Adrenal gland (tissue), 9 donors: ENCODE measurements at regions not wholly inside any gene's neighbourhood (a gene's known extent, or its start where the extent isn't known, plus 50 kb on each side); places are given as distances from the start of the nearest gene placed in this dataset.

Experiments
- DNase-seq, 7 donors: peaks; one replicate each; pipeline ENCODE4 v3.0.0-alpha.2; 2019 to 2020
- H3K27ac ChIP-seq, 5 donors: fragments of 200-600 bp; sonication (generic) in 4 of 5; 1 replicate in 3 of 5; 2 replicates in 2 of 5; pipeline versions ENCODE4 v1.5.1 to v1.8.0; 2016 to 2020; ENCODE audit warnings: mild to moderate bottlenecking in 1 of 5
- H3K27me3 ChIP-seq: fragments of 200-600 bp; 2 replicates; pipeline ENCODE4 v1.8.0; 2021
- H3K36me3 ChIP-seq, 2 donors: fragments of 200-600 bp; replicated peaks in 1 of 2; 1 replicate in 1 of 2; 2 replicates in 1 of 2; pipeline versions ENCODE4 v1.5.1 to v1.8.0; 2018 to 2022
- H3K4me1 ChIP-seq, 2 donors: fragments of 200-600 bp; replicated peaks in 1 of 2; 1 replicate in 1 of 2; 2 replicates in 1 of 2; pipeline versions ENCODE4 v1.5.1 to v1.8.0; 2018 to 2021
- H3K4me3 ChIP-seq, 4 donors: fragments of 200-600 bp; sonication (generic) in 3 of 4; one replicate each; pipeline ENCODE4 v1.5.1; 2016 to 2018
- H3K9me3 ChIP-seq, 3 donors: fragments of 200-600 bp; sonication (generic) in 1 of 3; replicated peaks in 1 of 3; 1 replicate in 2 of 3; 2 replicates in 1 of 3; pipeline versions ENCODE4 v1.5.1 to v1.8.0; 2016 to 2021
- CTCF ChIP-seq, 6 experiments: fragments of 450-650 bp in 4 of 6; fragments of 200-600 bp in 2 of 6; sonication (generic) in 1 of 6; IDR thresholded peaks; 1 replicate in 5 of 6; 2 replicates in 1 of 6; pipeline versions ENCODE4 v1.5.1 to v1.8.0; 2016 to 2021; ENCODE audit warnings: antibody characterized with exemption in 6 of 6, mild to moderate bottlenecking in 2 of 6, moderate library complexity in 1 of 6
- POLR2A ChIP-seq, 2 donors: fragments of 450-650 bp; IDR thresholded peaks; one replicate each; pipeline ENCODE4 v1.6.1; 2017; ENCODE audit warnings: antibody characterized with exemption in 2 of 2, mild to moderate bottlenecking in 2 of 2, moderate library complexity in 1 of 2
- WGBS, 4 donors: extraction: QIAGEN DNeasy Blood & Tissue Kit in 2 of 4; methylation state at CpG; one replicate each; pipeline versions ENCODE4 v1.1.5 to v1.1.7; 2013 to 2017; 5-methylcytosine and 5-hydroxymethylcytosine counted together
- intact Hi-C, 2 donors: fragments of 100-400 bp; cut with DNase I; formaldehyde crosslinking; loops; one replicate each; pipeline versions ENCODE4 v1.14.1 to v1.15.0; 2022 to 2023
- donor health status: healthy with polysubstance abuse.
- donor health status: Bipolar disorder and iron deficiency.
- donor health status: DM: yes; HTN: yes; CAD: no.
- donor health status: DM: no; HTN: no; CAD: no.
- donor health status: DM: no; HTN: no; CAD: no.

- WGBS, 4 donors: 85 to 93% (median 91%) methylated on average over 2 of the region's 2 CpGs
- no peaks in the 10 kb centered on the region for H3K27me3 ChIP-seq
- H3K27ac ChIP-seq: no peak overlapping the region
- no peaks in the 10 kb centered on the region for H3K36me3 ChIP-seq
- no peak for DNase-seq
- no peaks in the 10 kb centered on the region for H3K4me1 ChIP-seq
- intact Hi-C loops: no loop called here
- H3K4me3 ChIP-seq: no peak overlapping the region
- no peaks in the 10 kb centered on the region for H3K9me3 ChIP-seq
- no peak for TF ChIP-seq CTCF (IDR thresholded peaks at IDR 0.05)
- TF ChIP-seq POLR2A (IDR thresholded peaks at IDR 0.05): no peak
Observed at GRCh38 chr2:84251651-84252302, 207.3 kb downstream of the SUCLG1 start.

DNA sequence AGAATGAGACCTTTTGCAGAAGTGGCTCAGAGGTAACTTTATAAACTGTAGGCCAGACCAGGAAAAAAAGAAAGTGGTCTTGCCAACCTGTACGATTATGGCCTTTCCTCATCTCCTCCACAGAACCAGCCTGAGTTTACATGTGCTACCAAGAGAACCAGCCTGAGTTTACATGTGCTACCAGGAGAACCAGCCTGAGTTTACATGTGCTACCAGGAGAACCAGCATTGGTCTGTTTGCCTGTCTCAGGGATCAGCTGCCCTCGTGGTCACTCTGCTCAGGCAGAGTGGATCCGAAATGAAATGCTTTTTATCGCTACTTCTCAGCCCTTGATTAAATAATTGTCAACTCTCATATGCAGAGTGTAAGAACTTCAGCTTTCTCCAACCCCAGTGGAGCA, 209.9 kb downstream of the SUCLG1 start:
- TF ChIP-seq CTCF (IDR thresholded peaks at IDR 0.05): no peak
- TF ChIP-seq POLR2A (IDR thresholded peaks at IDR 0.05): no peak
- no peak overlapping the region for H3K27ac ChIP-seq
- no peak overlapping the region for H3K4me3 ChIP-seq
- 78 to 84% (median 80%) methylated on average over 4 of the region's 4 CpGs for WGBS, 4 donors
- no peaks in the 10 kb centered on the region for H3K9me3 ChIP-seq
- no peak for DNase-seq
- intact Hi-C loops: no loop called here
- H3K4me1 ChIP-seq: no peaks in the 10 kb centered on the region
- H3K27me3 ChIP-seq: no peaks in the 10 kb centered on the region
- H3K36me3 ChIP-seq: no peaks in the 10 kb centered on the region

DNA sequence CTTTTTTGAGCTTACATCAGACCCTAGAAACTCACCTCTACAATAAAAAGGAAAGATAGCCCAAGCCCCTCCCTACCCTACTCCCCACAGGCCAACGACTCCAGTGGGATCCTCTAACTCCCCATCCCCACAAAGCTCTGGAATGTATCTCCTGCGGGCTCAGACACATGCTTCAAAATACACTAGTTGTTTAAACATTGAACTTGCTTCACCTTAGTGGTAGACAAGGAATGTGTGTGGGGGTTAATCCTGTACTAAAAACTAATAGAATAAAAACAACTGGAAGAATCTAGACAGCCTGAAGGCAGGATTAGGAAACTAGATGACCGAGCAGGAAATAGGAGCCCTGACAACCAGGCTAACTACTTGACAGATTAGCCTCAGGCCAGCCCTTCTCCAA, 211.5 kb downstream of the SUCLG1 start:
- Histone ChIP-seq H3K27ac (no peak overlapping the region), H3K9me3 (no peaks in the 10 kb centered on the region), H3K4me1 (no peaks in the 10 kb centered on the region), H3K4me3 (no peak overlapping the region), H3K27me3 (no peaks in the 10 kb centered on the region), H3K36me3 (no peaks in the 10 kb centered on the region)
- intact Hi-C loops: no loop called here
- DNase-seq: no peak
- 40 to 55% (median 46%) methylated on average over 3 of the region's 3 CpGs for WGBS, 4 donors
- no peak for TF ChIP-seq CTCF (IDR thresholded peaks at IDR 0.05)
- TF ChIP-seq POLR2A (IDR thresholded peaks at IDR 0.05): no peak

DNA sequence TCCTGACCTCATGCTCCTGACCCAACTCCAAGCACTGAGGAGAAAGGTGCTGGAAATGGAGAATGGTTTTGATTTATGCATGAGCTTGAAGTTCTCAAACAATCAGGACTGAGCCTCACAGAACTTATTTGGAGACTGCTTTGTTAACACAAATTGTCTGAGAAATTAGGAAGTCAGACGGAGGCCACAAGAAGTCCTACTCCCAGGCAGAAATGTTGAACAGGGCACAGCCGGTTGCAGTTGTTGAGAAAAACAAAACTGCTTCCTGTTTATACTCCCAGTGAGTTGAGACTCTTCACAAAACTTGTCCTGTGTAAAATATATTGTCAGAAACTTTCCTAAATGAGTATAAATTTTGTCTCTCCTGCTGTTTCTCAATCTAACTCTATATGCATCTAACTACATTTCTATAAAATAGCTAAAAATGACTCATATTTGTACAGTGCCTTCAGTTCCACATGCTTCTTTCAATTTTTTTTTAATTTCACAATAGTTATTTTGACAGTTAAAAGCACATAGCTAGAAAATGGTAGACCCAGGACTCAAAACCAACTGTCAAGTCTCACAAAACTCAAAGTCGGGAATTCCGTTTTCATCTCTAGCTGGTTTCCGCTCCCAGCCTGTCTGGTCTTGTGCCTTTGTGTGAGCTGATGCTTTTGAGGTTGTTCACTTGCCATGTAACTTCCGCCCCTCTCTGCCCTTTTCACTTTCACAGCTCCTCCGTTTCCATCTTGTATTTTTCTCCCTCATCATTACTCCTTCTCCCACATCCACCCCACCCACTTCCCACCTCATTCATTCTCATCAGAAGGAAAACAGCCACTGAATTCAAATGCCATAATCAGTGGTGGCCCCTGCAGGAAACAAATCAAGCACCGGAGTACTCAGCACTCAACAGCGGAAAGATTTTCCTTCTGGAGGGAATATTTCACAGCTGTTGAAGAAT, 215.0 kb downstream of the SUCLG1 start:
- no peaks in the 10 kb centered on the region for H3K36me3 ChIP-seq
- TF ChIP-seq CTCF (IDR thresholded peaks at IDR 0.05): no peak
- TF ChIP-seq POLR2A (IDR thresholded peaks at IDR 0.05): no peak
- H3K4me3 ChIP-seq: no peak overlapping the region
- H3K27me3 ChIP-seq: no peaks in the 10 kb centered on the region
- DNase-seq: no peak
- no peaks in the 10 kb centered on the region for H3K9me3 ChIP-seq
- no peaks in the 10 kb centered on the region for H3K4me1 ChIP-seq
- H3K27ac ChIP-seq: no peak overlapping the region
- 54 to 67% (median 60%) methylated on average over 9 of the region's 9 CpGs for WGBS, 4 donors
- intact Hi-C loops: no loop called here
